ENCODE measurements at regions not wholly inside any gene's neighbourhood (a gene's known extent, or its start where the extent isn't known, plus 50 kb on each side); places are given as distances from the start of the nearest gene placed in this dataset.

- TF ChIP-seq POLR2A (IDR thresholded peaks at IDR 0.05; ENCODE audit: low read length): no peak
- TF ChIP-seq GATA1 (IDR thresholded peaks at IDR 0.05; ENCODE audit: low read depth, low read length): no peak
Measured at GRCh38 chr12:105723066-105723465, 392.6 kb downstream of the C12orf75 start.

All from erythroblast (primary cell).